IMR-90 (cell line): ENCODE measurements at regions not wholly inside any gene's neighbourhood (a gene's known extent, or its start where the extent isn't known, plus 50 kb on each side); places are given as distances from the start of the nearest gene placed in this dataset.

Experiments
- ATAC-seq: fragments of 200-7000 bp; cut with Tn5 transposase; 2 replicates; pipeline ENCODE4 v1.9.1; 2020; ENCODE audit warnings: low read depth, mild to moderate bottlenecking, moderate library complexity
- BruUV-seq: library from RNA; stranded (reverse); fragments of 400-500 nt; replicated peaks from 2 replicates; lab custom pipeline; 2021; lab: Mats Ljungman, UMichigan
- CTCF ChIA-PET: fragments of 300-600 bp; formaldehyde crosslinking; extraction: SDS; loops from one replicate; lab custom pipeline; 2021; ENCODE audit warnings: antibody characterized with exemption; lab: Yijun Ruan, JAX
- POLR2A ChIA-PET: fragments of 300-600 bp; sonication (Branson Sonifier 250); formaldehyde crosslinking; loops from one replicate; lab custom pipeline; 2022; ENCODE audit warnings: antibody characterized with exemption; ENCODE audit not compliant: unreplicated experiment; lab: Charles Lee
- DNase-seq: peaks from one replicate; pipeline ENCODE4 v3.0.0; 2013
- H2AFZ ChIP-seq: replicated peaks from 2 replicates; pipeline ENCODE3; 2013; ENCODE audit warnings: low read length, mild to moderate bottlenecking; ENCODE audit not compliant: poor library complexity
- H2AK5ac ChIP-seq: 2 replicates; pipeline ENCODE4 v1.6.1; 2013; ENCODE audit warnings: low read depth, low read length, inconsistent platforms
- H2AK9ac ChIP-seq: replicated peaks from 2 replicates; pipeline ENCODE3; 2013; ENCODE audit warnings: mild to moderate bottlenecking, low read depth, low read length, moderate library complexity; ENCODE audit not compliant: poor library complexity
- H2BK120ac ChIP-seq: 2 replicates; pipeline ENCODE4 v1.6.1; 2013; ENCODE audit warnings: low read depth, low read length, inconsistent platforms
- H2BK15ac ChIP-seq: 3 replicates; pipeline ENCODE4 v1.6.1; 2013; ENCODE audit warnings: low read depth, low read length, inconsistent platforms
- H2BK20ac ChIP-seq: 2 replicates; pipeline ENCODE4 v1.6.1; 2013; ENCODE audit warnings: low read depth, mild to moderate bottlenecking, inconsistent platforms, low read length, moderate library complexity
- H2BK5ac ChIP-seq: 2 replicates; pipeline ENCODE4 v1.6.1; 2013; ENCODE audit warnings: mild to moderate bottlenecking, low read depth, low read length, inconsistent platforms; ENCODE audit not compliant: poor library complexity, severe bottlenecking
- H3K14ac ChIP-seq: replicated peaks from 2 replicates; pipeline ENCODE4 v1.6.1; 2013; ENCODE audit warnings: low read depth, low read length, inconsistent platforms
- H3K18ac ChIP-seq: 2 replicates; pipeline ENCODE4 v1.6.1; 2013; ENCODE audit warnings: low read depth, low read length, control low read depth
- H3K23ac ChIP-seq: 2 replicates; pipeline ENCODE4 v1.6.1; 2013; ENCODE audit warnings: low read depth, low read length, inconsistent platforms
- H3K27ac ChIP-seq: 2 replicates; pipeline ENCODE4 v1.5.1; 2013; ENCODE audit warnings: mild to moderate bottlenecking, control low read depth, low read length; ENCODE audit not compliant: insufficient read depth
- H3K27me3 ChIP-seq: 2 replicates; pipeline ENCODE4 v1.6.1; 2013; ENCODE audit warnings: low read length; ENCODE audit not compliant: control insufficient read depth, insufficient read depth
- H3K36me3 ChIP-seq: 2 replicates; pipeline ENCODE4 v1.6.1; 2013; ENCODE audit warnings: low read length, mixed read lengths; ENCODE audit not compliant: control insufficient read depth, insufficient read depth
- H3K4ac ChIP-seq: 2 replicates; pipeline ENCODE4 v1.6.1; 2013; ENCODE audit warnings: low read depth, low read length, inconsistent platforms
- H3K4me1 ChIP-seq: 2 replicates; pipeline ENCODE4 v1.6.1; 2013; ENCODE audit warnings: low read length, mixed read lengths; ENCODE audit not compliant: control insufficient read depth, insufficient read depth
- H3K4me2 ChIP-seq: 2 replicates; pipeline ENCODE4 v1.6.1; 2013; ENCODE audit warnings: low read depth, mild to moderate bottlenecking, control low read depth, low read length, moderate library complexity
- H3K4me3 ChIP-seq: 2 replicates; pipeline ENCODE4 v1.5.1; 2013; ENCODE audit warnings: low read depth, mild to moderate bottlenecking, control low read depth, low read length, moderate library complexity; ENCODE audit not compliant: insufficient read depth
- H3K56ac ChIP-seq: 2 replicates; pipeline ENCODE4 v1.6.1; 2013; ENCODE audit warnings: low read length, inconsistent platforms; ENCODE audit not compliant: insufficient read depth; ENCODE audit errors: extremely low read depth
- H3K79me1 ChIP-seq, 2 experiments: 2 replicates each; pipeline ENCODE4 v1.6.1; 2013; ENCODE audit warnings: low read length in 2 of 2, inconsistent platforms in 1 of 2, low read depth in 1 of 2
- H3K9ac ChIP-seq: 2 replicates; pipeline ENCODE4 v1.6.1; 2013; ENCODE audit warnings: low read depth, low read length, control low read depth
- H3K9me1 ChIP-seq: 2 replicates; pipeline ENCODE4 v1.6.1; 2013; ENCODE audit warnings: low read length, inconsistent platforms; ENCODE audit not compliant: insufficient read depth
- H3K9me3 ChIP-seq: 2 replicates; pipeline ENCODE4 v1.6.1; 2013; ENCODE audit warnings: low read length; ENCODE audit not compliant: control insufficient read depth, insufficient read depth
- H4K20me1 ChIP-seq: 2 replicates; pipeline ENCODE4 v1.6.1; 2013; ENCODE audit warnings: low read length, inconsistent platforms; ENCODE audit not compliant: insufficient read depth
- H4K5ac ChIP-seq: 2 replicates; pipeline ENCODE4 v1.6.1; 2013; ENCODE audit warnings: mild to moderate bottlenecking, low read depth, low read length, control low read depth
- H4K8ac ChIP-seq, 2 experiments: 2 replicates each; pipeline ENCODE4 v1.6.1; 2013; ENCODE audit warnings: low read depth in 2 of 2, low read length in 2 of 2, control low read depth in 1 of 2, inconsistent platforms in 1 of 2
- H4K91ac ChIP-seq: 2 replicates; pipeline ENCODE4 v1.6.1; 2013; ENCODE audit warnings: low read depth, low read length, inconsistent platforms; ENCODE audit not compliant: insufficient read depth
- ELK1 ChIP-seq: fragments of 150-350 bp; IDR thresholded peaks from 2 replicates; pipeline ENCODE4 v1.6.1; 2016; ENCODE audit warnings: low read depth, mild to moderate bottlenecking, low read length, moderate library complexity, borderline replicate concordance
- WGBS, 2 experiments: methylation state at CpG; one replicate each; pipeline versions ENCODE4 v1.1.5 to v1.1.7; 2013; ENCODE audit warnings: missing lambda C conversion rate in 2 of 2; ENCODE audit not compliant: insufficient read length in 1 of 2; ENCODE audit errors: extremely low coverage in 2 of 2; 5-methylcytosine and 5-hydroxymethylcytosine counted together
- dilution Hi-C: fragments of 300-500 bp; cut with HindIII; formaldehyde crosslinking; loops from one replicate; pipeline ENCODE4 v1.14.3; 2018; ENCODE audit warnings: low sequenced_read_pairs; ENCODE audit not compliant: unreplicated experiment
- in situ Hi-C: fragments of 300-500 bp; cut with MboI; formaldehyde crosslinking; loops from 3 replicates; pipeline ENCODE4 v1.14.3; 2019; ENCODE audit warnings: low sequenced_read_pairs, inconsistent platforms, mixed read lengths
- intact Hi-C: fragments of 100-400 bp; cut with micrococcal nuclease; formaldehyde crosslinking; loops from 2 replicates; pipeline ENCODE4 v1.10.0; 2022

- H3K18ac ChIP-seq, result no peak overlapping the region
- no TSS peak for BruUV-seq
- 40% methylated on average over 1 of the region's 3 CpGs; no CpG with 5 or more reads in 1 of the 2 experiments for WGBS, 2 experiments
- no peak overlapping the region for H2AFZ ChIP-seq
- in situ Hi-C loops (no loop called here), dilution Hi-C loops (no loop called here), intact Hi-C loops (no loop called here)
- H2BK120ac ChIP-seq, result no peak overlapping the region
- H3K9ac ChIP-seq, result no peak overlapping the region
- no peak overlapping the region for H3K23ac ChIP-seq
- POLR2A ChIA-PET, result no interaction called here
- H2BK5ac ChIP-seq, result no peak overlapping the region
- H4K91ac ChIP-seq, result no peak overlapping the region
- H3K9me1 ChIP-seq, result no peaks in the 10 kb centered on the region
- no peaks in the 10 kb centered on the region for H3K79me1 ChIP-seq
- no peak overlapping the region for H2AK5ac ChIP-seq
- no peak for DNase-seq
- H2AK9ac ChIP-seq, result no peak overlapping the region
- H3K36me3 ChIP-seq, result no peaks in the 10 kb centered on the region
- H4K5ac ChIP-seq, result no peak overlapping the region
- no peak overlapping the region for H3K56ac ChIP-seq
- H3K14ac ChIP-seq, result no peak overlapping the region
- CTCF ChIA-PET, result no interaction called here
- no peak for TF ChIP-seq ELK1
- no peaks in the 10 kb centered on the region for H3K9me3 ChIP-seq
- H2BK20ac ChIP-seq, result no peak overlapping the region
- no peak overlapping the region for H3K4me3 ChIP-seq
- H3K27me3 ChIP-seq, result peaks cover 22% of the 10 kb centered on the region
- no peak overlapping the region for H2BK15ac ChIP-seq
- H3K4ac ChIP-seq, result no peak overlapping the region
- H4K8ac ChIP-seq, result no peak overlapping the region
- H3K4me2 ChIP-seq, result no peak overlapping the region
- H3K4me1 ChIP-seq, result peaks cover 3% of the 10 kb centered on the region
- ATAC-seq, result no peak
- H4K20me1 ChIP-seq, result no peaks in the 10 kb centered on the region
- no peak overlapping the region for H3K27ac ChIP-seq
Measured at GRCh38 chr6:14369717-14370116, 252.1 kb downstream of the CD83 start.
